ENCODE measurements at regions not wholly inside any gene's neighbourhood (a gene's known extent, or its start where the extent isn't known, plus 50 kb on each side); places are given as distances from the start of the nearest gene placed in this dataset.

DNA sequence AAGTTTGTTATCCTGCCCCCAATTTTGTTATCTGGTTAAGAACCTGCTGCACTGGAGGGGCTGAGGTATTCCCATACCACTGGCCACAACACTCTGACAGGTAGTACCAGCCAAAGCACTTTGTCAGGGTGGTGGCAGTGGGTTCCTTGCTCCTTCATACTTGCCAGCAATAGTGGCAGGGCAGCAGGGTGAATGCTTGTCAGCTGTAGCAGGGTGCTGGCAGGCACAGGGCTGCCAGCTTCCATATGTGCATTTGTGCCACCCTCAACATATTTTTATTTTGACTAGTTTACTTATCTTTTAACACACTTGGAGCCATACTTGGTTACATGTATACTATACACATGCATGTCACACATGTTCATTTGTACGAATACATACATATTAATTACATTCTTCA is 294.0 kb upstream of the VWC2 start:
- DNase-seq (ENCODE audit: low spot score in 2 of 2): no peak
- no peak overlapping the region for H3K4me3 ChIP-seq (ENCODE audit: low read depth, poor library complexity, severe bottlenecking)
- TF ChIP-seq, protein P1, sequence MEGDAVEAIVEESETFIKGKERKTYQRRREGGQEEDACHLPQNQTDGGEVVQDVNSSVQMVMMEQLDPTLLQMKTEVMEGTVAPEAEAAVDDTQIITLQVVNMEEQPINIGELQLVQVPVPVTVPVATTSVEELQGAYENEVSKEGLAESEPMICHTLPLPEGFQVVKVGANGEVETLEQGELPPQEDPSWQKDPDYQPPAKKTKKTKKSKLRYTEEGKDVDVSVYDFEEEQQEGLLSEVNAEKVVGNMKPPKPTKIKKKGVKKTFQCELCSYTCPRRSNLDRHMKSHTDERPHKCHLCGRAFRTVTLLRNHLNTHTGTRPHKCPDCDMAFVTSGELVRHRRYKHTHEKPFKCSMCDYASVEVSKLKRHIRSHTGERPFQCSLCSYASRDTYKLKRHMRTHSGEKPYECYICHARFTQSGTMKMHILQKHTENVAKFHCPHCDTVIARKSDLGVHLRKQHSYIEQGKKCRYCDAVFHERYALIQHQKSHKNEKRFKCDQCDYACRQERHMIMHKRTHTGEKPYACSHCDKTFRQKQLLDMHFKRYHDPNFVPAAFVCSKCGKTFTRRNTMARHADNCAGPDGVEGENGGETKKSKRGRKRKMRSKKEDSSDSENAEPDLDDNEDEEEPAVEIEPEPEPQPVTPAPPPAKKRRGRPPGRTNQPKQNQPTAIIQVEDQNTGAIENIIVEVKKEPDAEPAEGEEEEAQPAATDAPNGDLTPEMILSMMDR (IDR thresholded peaks at IDR 0.05): no peak
- no peak for TF ChIP-seq POLR2A (IDR thresholded peaks at IDR 0.05)
- WGBS, 2 donors: 0 to 34% methylated on average over 1 of the region's 1 CpG
- intact Hi-C loops (cut with DNase I; ENCODE audit: low total_unique reads): no loop called here

DNA sequence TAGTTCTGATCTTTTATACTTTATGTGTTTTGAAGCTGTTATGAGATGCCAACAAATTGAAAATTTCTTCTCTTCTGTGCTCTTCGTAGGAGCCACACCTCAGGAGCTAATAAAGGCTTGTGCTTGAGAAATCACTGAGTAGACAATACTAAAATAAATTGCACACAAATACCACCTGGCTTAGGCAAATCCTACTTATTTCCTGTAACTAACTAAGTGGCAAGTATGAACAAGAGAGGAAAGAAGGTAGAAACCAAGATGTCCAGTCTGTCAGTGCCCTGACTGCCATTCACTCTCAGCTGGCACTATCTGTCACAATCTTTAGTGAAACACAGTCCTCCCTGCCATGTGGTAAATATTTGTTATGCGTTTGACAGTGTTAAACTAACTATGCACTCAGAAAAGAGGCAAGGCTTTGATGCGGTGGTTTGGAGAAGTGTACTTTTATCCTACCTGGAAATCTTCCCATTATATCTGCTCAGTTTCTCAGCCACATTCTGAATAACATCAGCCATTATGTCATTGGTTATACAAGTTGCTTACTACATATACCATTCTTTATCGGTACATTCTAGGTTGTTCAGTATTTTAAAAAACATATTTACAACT is 293.4 kb upstream of the VWC2 start:
- intact Hi-C loops (cut with DNase I; ENCODE audit: low total_unique reads): no loop called here
- TF ChIP-seq, protein P1 (IDR thresholded peaks at IDR 0.05): no peak
- no peak for TF ChIP-seq POLR2A (IDR thresholded peaks at IDR 0.05)
- DNase-seq (ENCODE audit: low spot score in 2 of 2): no peak
- no peak overlapping the region for H3K4me3 ChIP-seq (ENCODE audit: low read depth, poor library complexity, severe bottlenecking)
- WGBS, 2 donors: 38 to 42% methylated on average over 4 of the region's 4 CpGs

DNA sequence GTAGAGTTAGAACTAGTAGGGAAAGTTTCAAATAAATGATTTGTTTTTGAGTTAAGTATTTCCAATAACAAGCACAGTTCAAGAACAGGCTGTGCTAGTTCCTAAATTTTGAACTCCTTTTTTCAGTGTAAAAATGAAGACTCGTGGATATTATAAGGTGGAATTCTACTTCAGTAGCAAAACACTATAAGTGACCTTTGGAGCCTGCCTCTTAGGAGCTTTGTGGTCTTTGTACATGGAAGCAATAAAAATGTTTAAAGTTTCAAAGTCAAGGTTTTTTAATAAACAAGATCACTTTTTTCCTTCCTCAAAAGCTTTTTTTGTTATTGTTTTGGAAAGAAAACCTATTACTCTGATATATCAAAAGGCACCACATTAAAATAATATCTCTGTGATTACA is 292.4 kb upstream of the VWC2 start:
- no peak for DNase-seq (ENCODE audit: low spot score in 2 of 2)

DNA sequence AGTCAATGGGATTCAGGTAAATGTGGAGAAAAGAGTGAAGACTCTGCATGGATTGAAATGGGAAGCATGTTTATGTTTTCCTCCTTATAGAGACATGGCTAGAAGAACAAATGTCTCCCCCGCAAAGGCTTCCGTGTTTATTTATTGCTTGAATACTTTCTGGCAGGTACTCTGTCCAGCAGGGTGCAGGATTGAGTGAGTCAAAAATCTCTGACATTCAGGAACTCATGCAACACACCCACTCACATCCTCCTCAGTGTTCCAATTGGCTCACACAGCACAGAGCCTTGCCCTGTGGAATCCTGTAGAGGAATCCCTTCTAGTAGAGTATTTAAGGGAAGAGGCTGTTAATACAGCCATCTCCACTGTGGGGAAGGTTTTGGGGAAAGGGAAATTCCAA is 290.3 kb upstream of the VWC2 start:
- 45 to 46% methylated on average over 2 of the region's 2 CpGs for WGBS, 2 donors
- no peak overlapping the region for H3K4me3 ChIP-seq (ENCODE audit: low read depth, poor library complexity, severe bottlenecking)
- intact Hi-C loops (cut with DNase I; ENCODE audit: low total_unique reads): no loop called here
- TF ChIP-seq POLR2A (IDR thresholded peaks at IDR 0.05): no peak
- TF ChIP-seq, protein P1 (IDR thresholded peaks at IDR 0.05): no peak
- no peak for DNase-seq (ENCODE audit: low spot score in 2 of 2)

More for the DNA sequence above, 292.4 kb upstream of the VWC2 start:
- H3K4me3 ChIP-seq (ENCODE audit: low read depth, poor library complexity, severe bottlenecking): no peak overlapping the region
- WGBS, 2 donors: 61 to 66% methylated on average over 1 of the region's 1 CpG
- intact Hi-C loops (cut with DNase I; ENCODE audit: low total_unique reads): no loop called here
- no peak for TF ChIP-seq POLR2A (IDR thresholded peaks at IDR 0.05)
- TF ChIP-seq, protein P1 (IDR thresholded peaks at IDR 0.05): no peak

DNA sequence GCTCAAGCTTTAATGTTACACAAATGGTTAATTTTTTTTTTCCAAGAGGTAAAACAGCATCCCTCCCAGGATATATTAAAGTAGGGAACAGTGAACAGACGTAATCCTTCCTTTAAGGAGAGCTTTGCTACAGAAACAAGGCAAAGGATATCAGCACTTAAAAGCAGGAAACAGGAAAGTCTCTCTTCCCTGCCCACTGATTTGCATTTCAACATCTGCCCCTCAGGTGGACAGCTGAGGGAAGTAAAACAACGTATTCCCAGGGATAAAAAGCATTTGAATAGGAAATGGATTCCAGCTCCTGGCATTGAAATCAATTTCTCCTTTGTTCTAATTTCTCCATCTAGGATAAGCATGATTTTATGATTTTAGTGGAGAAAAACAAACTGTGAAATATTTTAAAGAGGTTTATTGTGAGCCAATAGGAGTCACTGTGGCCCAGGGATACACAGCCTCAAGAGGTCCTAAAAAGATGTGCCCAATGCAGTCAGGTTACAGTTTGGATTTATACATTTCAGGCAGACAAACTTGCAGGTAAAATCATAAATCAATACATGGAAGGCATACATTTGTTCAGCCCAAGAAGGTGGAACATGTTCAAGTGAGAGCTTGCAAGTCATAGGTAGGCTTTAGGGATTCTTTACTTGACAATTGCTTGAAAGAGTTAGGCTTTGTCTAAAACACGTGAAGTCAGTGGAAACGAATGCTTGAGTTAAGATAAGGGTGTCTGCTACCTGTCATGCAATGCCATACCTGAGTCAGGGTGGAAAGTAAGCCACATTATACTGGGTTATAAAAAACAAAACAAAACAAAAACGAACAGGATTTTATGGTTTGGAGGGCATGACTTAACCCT is 286.2 kb upstream of the VWC2 start:
- intact Hi-C loops (cut with DNase I; ENCODE audit: low total_unique reads): no loop called here
- no peak for TF ChIP-seq POLR2A (IDR thresholded peaks at IDR 0.05)
- TF ChIP-seq, protein P1 (IDR thresholded peaks at IDR 0.05): no peak
- no peak for DNase-seq (ENCODE audit: low spot score in 2 of 2)
- H3K4me3 ChIP-seq (ENCODE audit: low read depth, poor library complexity, severe bottlenecking): no peak overlapping the region
- 29 to 39% methylated on average over 5 of the region's 5 CpGs for WGBS, 2 donors
